ENCODE measurements at regions not wholly inside any gene's neighbourhood (a gene's known extent, or its start where the extent isn't known, plus 50 kb on each side); places are given as distances from the start of the nearest gene placed in this dataset.

DNA sequence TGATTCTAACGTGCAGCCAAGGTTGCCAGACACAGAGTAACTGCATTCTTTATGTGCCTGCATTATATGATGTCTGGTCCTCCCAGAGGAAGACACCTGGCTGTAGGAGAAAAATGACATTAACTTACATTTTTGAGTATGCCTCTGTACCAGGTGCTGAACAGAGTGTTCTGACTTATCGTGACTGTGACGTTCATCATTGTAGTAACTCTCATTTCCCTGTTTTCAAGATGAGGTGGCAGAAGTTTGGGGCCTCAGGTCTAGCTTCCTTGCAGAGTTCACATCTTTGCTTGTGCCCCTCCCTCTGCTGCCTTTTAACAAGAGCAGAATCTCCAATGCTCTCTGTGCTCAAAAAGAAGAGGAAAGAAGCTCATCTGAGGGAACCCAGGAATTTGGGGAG is 488.0 kb downstream of the AJAP1 start:
- TF ChIP-seq, protein P1, sequence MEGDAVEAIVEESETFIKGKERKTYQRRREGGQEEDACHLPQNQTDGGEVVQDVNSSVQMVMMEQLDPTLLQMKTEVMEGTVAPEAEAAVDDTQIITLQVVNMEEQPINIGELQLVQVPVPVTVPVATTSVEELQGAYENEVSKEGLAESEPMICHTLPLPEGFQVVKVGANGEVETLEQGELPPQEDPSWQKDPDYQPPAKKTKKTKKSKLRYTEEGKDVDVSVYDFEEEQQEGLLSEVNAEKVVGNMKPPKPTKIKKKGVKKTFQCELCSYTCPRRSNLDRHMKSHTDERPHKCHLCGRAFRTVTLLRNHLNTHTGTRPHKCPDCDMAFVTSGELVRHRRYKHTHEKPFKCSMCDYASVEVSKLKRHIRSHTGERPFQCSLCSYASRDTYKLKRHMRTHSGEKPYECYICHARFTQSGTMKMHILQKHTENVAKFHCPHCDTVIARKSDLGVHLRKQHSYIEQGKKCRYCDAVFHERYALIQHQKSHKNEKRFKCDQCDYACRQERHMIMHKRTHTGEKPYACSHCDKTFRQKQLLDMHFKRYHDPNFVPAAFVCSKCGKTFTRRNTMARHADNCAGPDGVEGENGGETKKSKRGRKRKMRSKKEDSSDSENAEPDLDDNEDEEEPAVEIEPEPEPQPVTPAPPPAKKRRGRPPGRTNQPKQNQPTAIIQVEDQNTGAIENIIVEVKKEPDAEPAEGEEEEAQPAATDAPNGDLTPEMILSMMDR (IDR thresholded peaks at IDR 0.05) = no peak
- no peak for TF ChIP-seq POLR2A (IDR thresholded peaks at IDR 0.05)

All from breast epithelium (tissue), 3 donors.